CD4-positive, alpha-beta T cell (primary cell): ENCODE measurements at regions not wholly inside any gene's neighbourhood (a gene's known extent, or its start where the extent isn't known, plus 50 kb on each side); places are given as distances from the start of the nearest gene placed in this dataset.

Experiments
- ATAC-seq: fragments of 200-7000 bp; cut with Tn5 transposase; one replicate; pipeline ENCODE4 v1.10.0; 2022; ENCODE audit warnings: mild to moderate bottlenecking; ENCODE audit not compliant: poor library complexity
- CTCF ChIA-PET: fragments of 350-600 bp; sonication (Branson Sonifier 250); formaldehyde crosslinking; loops from one replicate; lab custom pipeline; 2021; ENCODE audit warnings: antibody characterized with exemption, inconsistent platforms; lab: Charles Lee
- POLR2A ChIA-PET: fragments of 350-600 bp; sonication (Branson Sonifier 250); formaldehyde crosslinking; loops from one replicate; lab custom pipeline; 2021; ENCODE audit warnings: antibody characterized with exemption, inconsistent platforms; lab: Charles Lee
- DNase-seq, 14 experiments: peaks; one replicate each; pipeline ENCODE4 v3.0.0-alpha.2; 2013 to 2020; ENCODE audit warnings: mixed read lengths in 2 of 14
- H3K27ac ChIP-seq, 2 donors: one replicate each; pipeline versions ENCODE4 v1.5.1 to v1.7.0; 2013; ENCODE audit warnings: low read length in 2 of 2, low read depth in 1 of 2, mild to moderate bottlenecking in 1 of 2
- H3K27me3 ChIP-seq, 2 experiments: 1 replicate in 1 of 2; 2 replicates in 1 of 2; pipeline versions ENCODE4 v1.6.1 to v1.7.0; 2013; ENCODE audit warnings: low read length in 2 of 2, control low read depth in 1 of 2, mild to moderate bottlenecking in 1 of 2, moderate library complexity in 1 of 2; ENCODE audit not compliant: insufficient read depth in 2 of 2, control insufficient read depth in 1 of 2
- H3K36me3 ChIP-seq: one replicate; pipeline ENCODE4 v1.6.1; 2013; ENCODE audit warnings: low read length, control low read depth; ENCODE audit not compliant: insufficient read depth
- H3K4me1 ChIP-seq: one replicate; pipeline ENCODE4 v1.6.1; 2013; ENCODE audit warnings: low read length, control low read depth; ENCODE audit not compliant: insufficient read depth
- H3K4me3 ChIP-seq: one replicate; pipeline ENCODE4 v1.5.1; 2013; ENCODE audit warnings: mild to moderate bottlenecking, low read length, moderate library complexity
- H3K9me3 ChIP-seq, 2 experiments: 1 replicate in 1 of 2; 2 replicates in 1 of 2; pipeline versions ENCODE4 v1.6.1 to v1.7.0; 2013; ENCODE audit warnings: low read length in 2 of 2, mild to moderate bottlenecking in 2 of 2, control low read depth in 1 of 2, moderate library complexity in 1 of 2; ENCODE audit not compliant: control insufficient read depth in 1 of 2, insufficient read depth in 1 of 2
- H3K27ac Mint-ChIP-seq: one replicate; pipeline ENCODE4 v1.8.0; 2020; ENCODE audit warnings: mixed read lengths
- H3K27me3 Mint-ChIP-seq: one replicate; pipeline ENCODE4 v1.8.0; 2021; ENCODE audit warnings: mixed read lengths
- H3K36me3 Mint-ChIP-seq: one replicate; pipeline ENCODE4 v1.8.0; 2021; ENCODE audit warnings: low read depth, mixed read lengths
- H3K4me1 Mint-ChIP-seq: one replicate; pipeline ENCODE4 v1.8.0; 2021; ENCODE audit warnings: low read depth, mixed read lengths
- H3K4me3 Mint-ChIP-seq: one replicate; pipeline ENCODE4 v1.8.0; 2020; ENCODE audit warnings: mild to moderate bottlenecking, mixed read lengths
- H3K9me3 Mint-ChIP-seq: one replicate; pipeline ENCODE4 v1.8.0; 2020; ENCODE audit warnings: mixed read lengths
- CTCF ChIP-seq: fragments of 200-600 bp; IDR thresholded peaks from one replicate; pipeline ENCODE4 v1.8.0; 2022; ENCODE audit warnings: antibody characterized with exemption, mild to moderate bottlenecking
- intact Hi-C, 2 experiments: fragments of 100-400 bp; cut with DNase I in 1 of 2; cut with micrococcal nuclease in 1 of 2; formaldehyde crosslinking; loops; one replicate each; pipeline versions ENCODE4 v1.15.1 to v1.9.0; 2023 to 2025; cut with DNase I, micrococcal nuclease

- no peak overlapping the region for H3K4me3 ChIP-seq
- no peak overlapping the region for H3K27ac ChIP-seq
- ChIA-PET POLR2A (no interaction called here), CTCF (interaction anchor here (1.1 kb wide), 1 partner anchor 16 kb away, joined by 3 read pairs; no protein-coding TSS in a partner anchor)
- DNase-seq (no peak), ATAC-seq (no peak)
- no peaks in the 10 kb centered on the region for H3K36me3 ChIP-seq
- H3K4me1 ChIP-seq: peaks cover 13% of the 10 kb centered on the region
- peaks cover 43% of the 10 kb centered on the region for H3K4me1 Mint-ChIP-seq
- no peaks in the 10 kb centered on the region for H3K36me3 Mint-ChIP-seq
- H3K27me3 ChIP-seq: no peaks in the 10 kb centered on the region
- no peaks in the 10 kb centered on the region for H3K27me3 Mint-ChIP-seq
- no peaks in the 10 kb centered on the region for H3K9me3 Mint-ChIP-seq
- intact Hi-C loops: loop anchor here in 1 of 2 experiments (10.0 kb wide), 2 partner anchors 204 to 256 kb away; no protein-coding TSS in a partner anchor
- no peaks in the 10 kb centered on the region for H3K9me3 ChIP-seq
- H3K27ac Mint-ChIP-seq: no peak overlapping the region
- no peak overlapping the region for H3K4me3 Mint-ChIP-seq
- TF ChIP-seq CTCF: no peak
Observed at GRCh38 chr9:21580636-21581378, 98.7 kb upstream of the IFNE start.

- Mint-ChIP-seq H3K4me3 (no peak overlapping the region), H3K36me3 (no peaks in the 10 kb centered on the region), H3K27ac (no peak overlapping the region), H3K27me3 (no peaks in the 10 kb centered on the region), H3K9me3 (no peaks in the 10 kb centered on the region), H3K4me1 (peaks cover 16% of the 10 kb centered on the region)
- no peaks in the 10 kb centered on the region for H3K27me3 ChIP-seq
- ATAC-seq: no peak
- ChIA-PET CTCF (no interaction called here), POLR2A (interaction anchor here (0.6 kb wide), 1 partner anchor 124 kb away, joined by 3 read pairs; no protein-coding TSS in a partner anchor)
- intact Hi-C loops: loop anchor here in 1 of 2 experiments (10.0 kb wide), 2 partner anchors 201 to 259 kb away; no protein-coding TSS in a partner anchor
- peaks cover 4% of the 10 kb centered on the region for H3K4me1 ChIP-seq
- H3K4me3 ChIP-seq: no peak overlapping the region
- no peak for TF ChIP-seq CTCF
- no peaks in the 10 kb centered on the region for H3K36me3 ChIP-seq
- no peak overlapping the region for H3K27ac ChIP-seq
- DNase-seq: no peak
- H3K9me3 ChIP-seq: no peaks in the 10 kb centered on the region
Observed at GRCh38 chr9:21583628-21584377, 101.7 kb upstream of the IFNE start.

- Mint-ChIP-seq H3K27ac (no peak overlapping the region), H3K36me3 (no peaks in the 10 kb centered on the region), H3K4me1 (peaks cover 5% of the 10 kb centered on the region), H3K9me3 (no peaks in the 10 kb centered on the region), H3K27me3 (no peaks in the 10 kb centered on the region), H3K4me3 (no peak overlapping the region)
- no peaks in the 10 kb centered on the region for H3K4me1 ChIP-seq
- CTCF ChIA-PET: no interaction called here
- no peak overlapping the region for H3K4me3 ChIP-seq
- POLR2A ChIA-PET: no interaction called here
- DNase-seq (no peak), ATAC-seq (no peak)
- H3K9me3 ChIP-seq: no peaks in the 10 kb centered on the region
- H3K36me3 ChIP-seq: no peaks in the 10 kb centered on the region
- no peak for TF ChIP-seq CTCF
- no peaks in the 10 kb centered on the region for H3K27me3 ChIP-seq
- no peak overlapping the region for H3K27ac ChIP-seq
- intact Hi-C loops: loop anchor here in 1 of 2 experiments (10.0 kb wide), 2 partner anchors 200 to 260 kb away; no protein-coding TSS in a partner anchor
Observed at GRCh38 chr9:21584890-21585289, 102.8 kb upstream of the IFNE start.
